MCF 10A (cell line): ENCODE measurements at regions not wholly inside any gene's neighbourhood (a gene's known extent, or its start where the extent isn't known, plus 50 kb on each side); places are given as distances from the start of the nearest gene placed in this dataset.
"Not testable (repeated sequence)": the region's sequence is repeated elsewhere in the genome, so short reads cannot be mapped to it uniquely, and the experiment has no call there.

ENCODE experiments used
- BruUV-seq: library from RNA; stranded (reverse); fragments of 400-500 nt; replicated peaks from 2 replicates; lab custom pipeline; 2021; lab: Mats Ljungman, UMichigan
- CTCF ChIA-PET: fragments of 300-600 bp; sonication (Branson Sonifier 250); formaldehyde crosslinking; extraction: SDS; loops from one replicate; lab custom pipeline; 2021; ENCODE audit warnings: antibody characterized with exemption, inconsistent platforms; lab: Yijun Ruan, JAX
- POLR2A ChIA-PET: fragments of 300-600, 350-650 bp; sonication (Branson Sonifier 250); formaldehyde crosslinking; extraction: SDS; loops from one replicate; lab custom pipeline; 2020; ENCODE audit warnings: antibody characterized with exemption, inconsistent platforms; lab: Yijun Ruan, JAX
- DNase-seq: peaks from one replicate; pipeline ENCODE4 v3.0.0-alpha.2; 2018; ENCODE audit not compliant: unreplicated experiment
- H3K27ac Mint-ChIP-seq: one replicate; pipeline ENCODE4 v1.8.0; 2022; ENCODE audit warnings: mild to moderate bottlenecking, low read depth, mixed read lengths; ENCODE audit not compliant: unreplicated experiment
- H3K27me3 Mint-ChIP-seq: one replicate; pipeline ENCODE4 v1.8.0; 2022; ENCODE audit warnings: mixed read lengths; ENCODE audit not compliant: insufficient read depth, unreplicated experiment
- H3K36me3 Mint-ChIP-seq: one replicate; pipeline ENCODE4 v1.8.0; 2022; ENCODE audit warnings: mild to moderate bottlenecking, moderate library complexity, mixed read lengths; ENCODE audit not compliant: insufficient read depth, unreplicated experiment
- H3K4me1 Mint-ChIP-seq: one replicate; pipeline ENCODE4 v1.8.0; 2022; ENCODE audit warnings: mixed read lengths; ENCODE audit not compliant: insufficient read depth, unreplicated experiment
- H3K4me3 Mint-ChIP-seq: one replicate; pipeline ENCODE4 v1.8.0; 2022; ENCODE audit warnings: mild to moderate bottlenecking, moderate library complexity, mixed read lengths; ENCODE audit not compliant: unreplicated experiment
- H3K9me3 Mint-ChIP-seq: one replicate; pipeline ENCODE4 v1.8.0; 2022; ENCODE audit warnings: mixed read lengths; ENCODE audit not compliant: unreplicated experiment
- CTCF ChIP-seq: fragments of 200-600 bp; IDR thresholded peaks from one replicate; pipeline ENCODE4 v1.8.0; 2022; ENCODE audit warnings: antibody characterized with exemption, mild to moderate bottlenecking; ENCODE audit not compliant: unreplicated experiment
- intact Hi-C: fragments of 100-400 bp; cut with micrococcal nuclease; formaldehyde crosslinking; loops from 2 replicates; pipeline ENCODE4 v1.14.1; 2022

- Mint-ChIP-seq H3K9me3 (peaks cover 29% of the 10 kb centered on the region), H3K27ac (no peak overlapping the region), H3K4me1 (no peaks in the 10 kb centered on the region), H3K4me3 (no peak overlapping the region), H3K27me3 (no peaks in the 10 kb centered on the region), H3K36me3 (no peaks in the 10 kb centered on the region)
- BruUV-seq = no TSS peak
- ChIA-PET POLR2A (no interaction called here), CTCF (no interaction called here)
- no peak for TF ChIP-seq CTCF
- DNase-seq = no peak
- intact Hi-C loops = no loop called here
Observed at GRCh38 chr17:22373911-22374310, 681.6 kb downstream of the KCNJ18 start.

GRCh38 chr17:22374741-22375140 is 682.4 kb downstream of the KCNJ18 start:
- BruUV-seq = no TSS peak
- POLR2A ChIA-PET = no interaction called here

GRCh38 chr17:22376747-22377146 is 684.4 kb downstream of the KCNJ18 start:
- POLR2A ChIA-PET, H3K4me3 Mint-ChIP-seq, DNase-seq, H3K27ac Mint-ChIP-seq, CTCF ChIA-PET, intact Hi-C loops, BruUV-seq, H3K36me3 Mint-ChIP-seq, H3K27me3 Mint-ChIP-seq, H3K4me1 Mint-ChIP-seq: not testable (repeated sequence)
- H3K9me3 Mint-ChIP-seq = peaks cover 23% of the 10 kb centered on the region

More at GRCh38 chr17:22374741-22375140, 682.4 kb downstream of the KCNJ18 start:
- DNase-seq = no peak
- TF ChIP-seq CTCF = no peak
- no peaks in the 10 kb centered on the region for H3K36me3 Mint-ChIP-seq
- no peak overlapping the region for H3K27ac Mint-ChIP-seq
- no peak overlapping the region for H3K4me3 Mint-ChIP-seq
- intact Hi-C loops = no loop called here
- CTCF ChIA-PET = no interaction called here
- H3K4me1 Mint-ChIP-seq = no peaks in the 10 kb centered on the region
- H3K9me3 Mint-ChIP-seq = peaks cover 29% of the 10 kb centered on the region
- no peaks in the 10 kb centered on the region for H3K27me3 Mint-ChIP-seq

GRCh38 chr17:22378748-22379147 is 686.4 kb downstream of the KCNJ18 start:
- H3K36me3 Mint-ChIP-seq, CTCF ChIA-PET, H3K27me3 Mint-ChIP-seq, H3K4me1 Mint-ChIP-seq, POLR2A ChIA-PET, DNase-seq, intact Hi-C loops, H3K4me3 Mint-ChIP-seq, H3K27ac Mint-ChIP-seq, BruUV-seq: not testable (repeated sequence)
- peaks cover 12% of the 10 kb centered on the region for H3K9me3 Mint-ChIP-seq

GRCh38 chr17:22381589-22381988 is 689.3 kb downstream of the KCNJ18 start:
- H3K27me3 Mint-ChIP-seq, H3K27ac Mint-ChIP-seq, BruUV-seq, H3K36me3 Mint-ChIP-seq, H3K9me3 Mint-ChIP-seq, intact Hi-C loops, DNase-seq, CTCF ChIA-PET, POLR2A ChIA-PET, H3K4me3 Mint-ChIP-seq, H3K4me1 Mint-ChIP-seq: not testable (repeated sequence)

- H3K9me3 Mint-ChIP-seq, H3K4me3 Mint-ChIP-seq, intact Hi-C loops, CTCF ChIA-PET, H3K4me1 Mint-ChIP-seq, H3K27ac Mint-ChIP-seq, POLR2A ChIA-PET, H3K36me3 Mint-ChIP-seq, BruUV-seq, H3K27me3 Mint-ChIP-seq, DNase-seq: not testable (repeated sequence)
Observed at GRCh38 chr17:22383772-22384460, 691.6 kb downstream of the KCNJ18 start.

GRCh38 chr17:22384461-22384800 is 692.1 kb downstream of the KCNJ18 start:
- intact Hi-C loops, H3K4me1 Mint-ChIP-seq, BruUV-seq, H3K4me3 Mint-ChIP-seq, POLR2A ChIA-PET, CTCF ChIA-PET, H3K9me3 Mint-ChIP-seq, H3K27me3 Mint-ChIP-seq, DNase-seq, H3K36me3 Mint-ChIP-seq, H3K27ac Mint-ChIP-seq: not testable (repeated sequence)

- H3K4me1 Mint-ChIP-seq, POLR2A ChIA-PET, DNase-seq, H3K9me3 Mint-ChIP-seq, H3K27ac Mint-ChIP-seq, H3K4me3 Mint-ChIP-seq, H3K27me3 Mint-ChIP-seq, CTCF ChIA-PET, H3K36me3 Mint-ChIP-seq, intact Hi-C loops, BruUV-seq: not testable (repeated sequence)
Observed at GRCh38 chr17:22398446-22398845, 706.1 kb downstream of the KCNJ18 start.
